ENCODE measurements at regions not wholly inside any gene's neighbourhood (a gene's known extent, or its start where the extent isn't known, plus 50 kb on each side); places are given as distances from the start of the nearest gene placed in this dataset.

DNA sequence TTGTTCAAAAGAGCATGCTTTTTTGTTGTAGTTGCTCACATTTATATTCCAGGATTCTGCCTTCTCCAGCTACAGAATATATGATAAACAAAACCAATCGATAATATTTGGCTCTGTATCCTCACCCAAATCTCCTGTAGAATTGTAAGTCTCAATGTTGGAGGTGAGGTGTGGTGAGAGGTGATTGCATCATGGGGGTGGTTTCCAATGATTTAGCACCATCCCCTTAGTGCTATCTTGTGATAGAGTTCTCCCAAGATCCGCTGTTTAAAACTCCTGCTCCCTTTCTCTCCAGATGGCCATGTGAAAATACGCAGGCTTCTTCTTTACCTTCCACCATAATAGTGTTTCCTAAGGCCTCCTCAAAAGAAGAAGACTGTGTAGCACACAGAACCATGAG lies 98.7 kb upstream of the SCN7A start:
- no peak for TF ChIP-seq SP1 (CRISPR knock-in tag; IDR thresholded peaks at IDR 0.05)
- TF ChIP-seq MCM7 (IDR thresholded peaks at IDR 0.05) = no peak
- no peak for TF ChIP-seq SMAD3 (CRISPR knock-in tag; conservative IDR thresholded peaks at IDR 0.05)
- no peak for TF ChIP-seq MYC (IDR thresholded peaks at IDR 0.05; ENCODE audit: low read depth, low read length)
- TF ChIP-seq MYC (CRISPR knock-in tag; IDR thresholded peaks at IDR 0.05; ENCODE audit: borderline replicate concordance, low read depth) = no peak
- no peak for TF ChIP-seq SREBF1 (IDR thresholded peaks at IDR 0.05; ENCODE audit: borderline replicate concordance, low read depth, low read length)
- no peak for TF ChIP-seq SNIP1 (IDR thresholded peaks at IDR 0.05; ENCODE audit: low read depth)
- no peak for TF ChIP-seq ZKSCAN1 (IDR thresholded peaks at IDR 0.05; ENCODE audit: low read depth, low read length)
- no peak for TF ChIP-seq ILF3 (IDR thresholded peaks at IDR 0.05; ENCODE audit: borderline replicate concordance)

All from K562 (cell line).